ENCODE measurements at regions not wholly inside any gene's neighbourhood (a gene's known extent, or its start where the extent isn't known, plus 50 kb on each side); places are given as distances from the start of the nearest gene placed in this dataset.
"Not testable (repeated sequence)": the region's sequence is repeated elsewhere in the genome, so short reads cannot be mapped to it uniquely, and the experiment has no call there.

DNA sequence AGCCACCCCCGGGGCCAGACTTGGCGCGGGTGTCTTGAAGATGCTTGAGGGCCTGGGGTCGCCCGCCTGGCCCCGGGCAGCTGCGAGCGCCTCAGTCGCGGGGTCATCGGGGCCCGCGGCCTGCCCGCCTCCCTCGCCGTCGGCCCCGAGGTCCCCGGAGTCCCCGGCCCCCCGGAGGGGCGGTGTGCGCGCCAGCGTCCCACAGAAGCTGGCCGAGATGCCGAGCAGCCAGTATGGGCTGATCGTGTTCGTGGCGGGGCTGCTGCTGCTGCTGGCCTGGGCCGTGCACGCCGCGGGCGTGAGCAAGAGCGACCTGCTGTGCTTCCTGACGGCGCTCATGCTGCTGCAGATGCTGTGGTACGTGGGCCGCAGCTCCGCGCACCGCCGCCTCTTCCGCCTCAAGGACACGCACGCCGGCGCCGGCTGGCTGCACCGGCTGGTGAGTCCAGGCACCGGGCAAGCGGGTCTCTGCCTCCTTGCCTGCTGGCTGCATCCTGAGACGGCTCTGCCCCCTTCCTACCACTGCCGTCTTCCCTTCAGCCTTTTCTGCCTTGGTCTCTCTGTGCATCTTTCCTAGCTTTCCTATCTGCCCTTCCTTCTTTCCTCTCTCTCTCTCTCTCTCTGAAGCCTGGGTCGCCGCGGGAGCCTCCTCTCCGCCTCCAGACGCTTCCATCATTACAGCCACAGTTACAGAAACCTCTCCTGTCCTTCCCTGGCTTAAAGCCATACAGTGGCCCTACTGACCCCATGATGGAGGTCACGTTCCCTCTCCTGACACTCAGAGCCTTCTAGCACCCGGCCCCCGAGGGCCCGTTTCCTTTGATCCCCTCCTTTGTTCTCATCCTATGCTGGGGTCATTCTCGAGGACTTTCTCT lies 2898.2 kb downstream of the RPIA start:
- H3K9me3 ChIP-seq (replicated peaks in 1 of 2; ENCODE audit: control insufficient read depth in 1 of 2, insufficient read depth in 1 of 2, low read length in 2 of 2); H3K79me2 ChIP-seq (ENCODE audit: insufficient read depth, low read length); H3K4me2 ChIP-seq (replicated peaks; ENCODE audit: extremely low read depth, low read length, poor library complexity, severe bottlenecking); H3K36me3 Mint-ChIP-seq; H3K4me3 ChIP-seq (replicated peaks in 1 of 3; ENCODE audit: low read depth in 2 of 3, low read length in 3 of 3); DNase-seq; H3K27ac ChIP-seq (ENCODE audit: low read depth in 1 of 2, low read length in 2 of 2); H3K4me1 ChIP-seq (ENCODE audit: control insufficient read depth in 1 of 2, insufficient read depth in 2 of 2, low read length in 2 of 2); H4K20me1 ChIP-seq (ENCODE audit: insufficient read depth, low read length); H2AFZ ChIP-seq (ENCODE audit: insufficient read depth, low read depth, low read length, poor library complexity, severe bottlenecking); H3K36me3 ChIP-seq (replicated peaks in 1 of 2; ENCODE audit: control insufficient read depth in 1 of 2, insufficient read depth in 2 of 2, low read length in 2 of 2); H3K9ac ChIP-seq (ENCODE audit: insufficient read depth, low read length, poor library complexity, severe bottlenecking); H3K4me1 Mint-ChIP-seq; H3K27me3 ChIP-seq (ENCODE audit: control insufficient read depth in 2 of 2, insufficient read depth in 2 of 2, low read length in 2 of 2); H3K27ac Mint-ChIP-seq; intact Hi-C loops (cut with micrococcal nuclease): not testable (repeated sequence)
- WGBS (ENCODE audit: insufficient coverage): 21% methylated on average over 48 of the region's 65 CpGs
- H3K27me3 Mint-ChIP-seq (ENCODE audit: low read depth in 3 of 3): peaks cover 8 to 22% (median 22%) of the 10 kb centered on the region in 3 donors
- peak overlapping the region in 1 of 2 donors; percentile 1 for H3K4me3 Mint-ChIP-seq
- H3K9me3 Mint-ChIP-seq: peaks cover 5 to 20% (median 6%) of the 10 kb centered on the region in 7 donors

DNA sequence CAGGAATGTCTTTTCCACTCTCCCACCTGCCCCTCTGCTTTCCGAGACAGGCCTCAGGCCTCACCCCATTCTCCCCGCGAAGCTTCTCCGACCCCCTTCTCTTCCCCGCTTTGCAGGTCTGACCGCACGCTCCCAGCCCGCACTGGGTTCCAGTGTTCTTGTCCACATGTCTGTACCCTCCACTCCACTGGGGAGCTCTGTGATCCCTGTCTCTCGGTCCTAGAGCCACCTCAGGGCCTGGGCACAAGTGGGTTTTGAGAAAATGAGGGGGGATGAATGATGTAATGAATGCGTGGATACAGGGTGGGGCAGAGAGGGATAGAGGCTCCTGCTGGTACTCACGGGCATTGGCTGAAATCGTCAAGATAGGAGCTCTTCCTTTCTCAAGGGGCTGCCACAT lies 2898.9 kb downstream of the RPIA start:
- H3K4me2 ChIP-seq (replicated peaks; ENCODE audit: extremely low read depth, low read length, poor library complexity, severe bottlenecking); H3K36me3 ChIP-seq (replicated peaks in 1 of 2; ENCODE audit: control insufficient read depth in 1 of 2, insufficient read depth in 2 of 2, low read length in 2 of 2); DNase-seq; H3K27ac Mint-ChIP-seq; H2AFZ ChIP-seq (ENCODE audit: insufficient read depth, low read depth, low read length, poor library complexity, severe bottlenecking); intact Hi-C loops (cut with micrococcal nuclease); H3K4me1 ChIP-seq (ENCODE audit: control insufficient read depth in 1 of 2, insufficient read depth in 2 of 2, low read length in 2 of 2); H3K4me3 Mint-ChIP-seq; H4K20me1 ChIP-seq (ENCODE audit: insufficient read depth, low read length); H3K27ac ChIP-seq (ENCODE audit: low read depth in 1 of 2, low read length in 2 of 2); H3K79me2 ChIP-seq (ENCODE audit: insufficient read depth, low read length); H3K9ac ChIP-seq (ENCODE audit: insufficient read depth, low read length, poor library complexity, severe bottlenecking); H3K9me3 ChIP-seq (replicated peaks in 1 of 2; ENCODE audit: control insufficient read depth in 1 of 2, insufficient read depth in 1 of 2, low read length in 2 of 2); H3K4me3 ChIP-seq (replicated peaks in 1 of 3; ENCODE audit: low read depth in 2 of 3, low read length in 3 of 3); H3K4me1 Mint-ChIP-seq; H3K36me3 Mint-ChIP-seq; H3K27me3 ChIP-seq (ENCODE audit: control insufficient read depth in 2 of 2, insufficient read depth in 2 of 2, low read length in 2 of 2): not testable (repeated sequence)
- Mint-ChIP-seq H3K9me3 (peaks cover 2 to 17% (median 5%) of the 10 kb centered on the region in 7 donors), H3K27me3 (ENCODE audit: low read depth in 3 of 3) (peaks cover 8 to 22% (median 22%) of the 10 kb centered on the region in 3 donors)
- WGBS (ENCODE audit: insufficient coverage): 91% methylated on average over 4 of the region's 12 CpGs

DNA sequence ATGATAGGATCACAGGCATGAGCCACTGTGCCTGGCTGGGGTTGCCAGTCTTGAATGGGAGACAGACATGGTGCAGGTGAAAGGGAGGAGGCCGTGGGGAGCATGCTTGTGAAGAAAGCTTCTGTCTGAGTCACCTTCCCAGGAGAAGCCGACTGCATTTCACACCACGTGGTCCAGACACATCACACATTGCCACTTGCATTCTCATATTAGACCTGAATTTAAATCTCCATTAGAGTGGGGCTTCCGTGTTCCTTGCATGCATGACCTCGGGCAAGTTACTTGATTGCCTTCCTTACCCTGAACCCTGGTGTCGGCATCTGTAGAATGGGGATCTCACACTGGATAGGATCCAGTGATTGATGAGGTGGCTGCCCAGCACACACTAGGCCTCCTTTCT lies 2899.6 kb downstream of the RPIA start:
- intact Hi-C loops (cut with micrococcal nuclease); H3K9ac ChIP-seq (ENCODE audit: insufficient read depth, low read length, poor library complexity, severe bottlenecking); H3K36me3 ChIP-seq (replicated peaks in 1 of 2; ENCODE audit: control insufficient read depth in 1 of 2, insufficient read depth in 2 of 2, low read length in 2 of 2); H4K20me1 ChIP-seq (ENCODE audit: insufficient read depth, low read length); H3K9me3 ChIP-seq (replicated peaks in 1 of 2; ENCODE audit: control insufficient read depth in 1 of 2, insufficient read depth in 1 of 2, low read length in 2 of 2); H3K4me1 Mint-ChIP-seq; DNase-seq; H3K27ac ChIP-seq (ENCODE audit: low read depth in 1 of 2, low read length in 2 of 2); H2AFZ ChIP-seq (ENCODE audit: insufficient read depth, low read depth, low read length, poor library complexity, severe bottlenecking); H3K79me2 ChIP-seq (ENCODE audit: insufficient read depth, low read length); H3K4me1 ChIP-seq (ENCODE audit: control insufficient read depth in 1 of 2, insufficient read depth in 2 of 2, low read length in 2 of 2); H3K27me3 ChIP-seq (ENCODE audit: control insufficient read depth in 2 of 2, insufficient read depth in 2 of 2, low read length in 2 of 2); H3K27ac Mint-ChIP-seq; H3K36me3 Mint-ChIP-seq; H3K4me3 ChIP-seq (replicated peaks in 1 of 3; ENCODE audit: low read depth in 2 of 3, low read length in 3 of 3); H3K4me3 Mint-ChIP-seq; H3K4me2 ChIP-seq (replicated peaks; ENCODE audit: extremely low read depth, low read length, poor library complexity, severe bottlenecking): not testable (repeated sequence)
- no CpG with 5 or more reads among the region's 6 CpGs for WGBS (ENCODE audit: insufficient coverage)
- H3K27me3 Mint-ChIP-seq (ENCODE audit: low read depth in 3 of 3): peaks cover 8 to 22% (median 22%) of the 10 kb centered on the region in 3 donors
- H3K9me3 Mint-ChIP-seq: peaks cover 2 to 17% (median 5%) of the 10 kb centered on the region in 7 donors

DNA sequence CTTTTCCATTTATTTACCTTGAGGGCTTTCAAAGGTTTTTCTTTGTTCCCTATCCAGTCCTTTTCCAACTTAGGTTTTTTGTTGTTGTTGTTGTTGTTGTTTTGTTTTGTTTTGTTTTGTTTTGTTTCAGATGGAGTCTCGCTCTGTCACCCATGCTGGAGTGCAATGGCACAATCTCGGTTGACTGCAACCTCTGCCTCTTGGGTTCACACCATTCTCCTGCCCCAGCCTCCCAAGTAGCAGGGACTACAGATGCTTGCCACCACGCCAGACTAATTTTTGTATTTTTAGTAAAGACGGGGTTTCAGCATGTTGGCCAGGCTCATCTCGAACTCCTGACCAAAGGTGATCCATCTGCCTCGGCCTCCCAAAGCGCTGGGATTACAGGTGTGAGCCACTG lies 2906.0 kb downstream of the RPIA start:
- H3K4me3 Mint-ChIP-seq, DNase-seq: not testable (repeated sequence)
- 80% methylated on average over 2 of the region's 7 CpGs for WGBS (ENCODE audit: insufficient coverage)

More for the DNA sequence above, 2906.0 kb downstream of the RPIA start:
- H3K27ac ChIP-seq (ENCODE audit: low read depth in 1 of 2, low read length in 2 of 2); H3K36me3 ChIP-seq (replicated peaks in 1 of 2; ENCODE audit: control insufficient read depth in 1 of 2, insufficient read depth in 2 of 2, low read length in 2 of 2); H4K20me1 ChIP-seq (ENCODE audit: insufficient read depth, low read length); intact Hi-C loops (cut with micrococcal nuclease); H2AFZ ChIP-seq (ENCODE audit: insufficient read depth, low read depth, low read length, poor library complexity, severe bottlenecking); H3K9me3 Mint-ChIP-seq; H3K4me1 ChIP-seq (ENCODE audit: control insufficient read depth in 1 of 2, insufficient read depth in 2 of 2, low read length in 2 of 2); H3K9ac ChIP-seq (ENCODE audit: insufficient read depth, low read length, poor library complexity, severe bottlenecking); H3K4me3 ChIP-seq (replicated peaks in 1 of 3; ENCODE audit: low read depth in 2 of 3, low read length in 3 of 3); H3K4me2 ChIP-seq (replicated peaks; ENCODE audit: extremely low read depth, low read length, poor library complexity, severe bottlenecking); H3K36me3 Mint-ChIP-seq; H3K9me3 ChIP-seq (replicated peaks in 1 of 2; ENCODE audit: control insufficient read depth in 1 of 2, insufficient read depth in 1 of 2, low read length in 2 of 2); H3K27me3 ChIP-seq (ENCODE audit: control insufficient read depth in 2 of 2, insufficient read depth in 2 of 2, low read length in 2 of 2); H3K27ac Mint-ChIP-seq; H3K4me1 Mint-ChIP-seq; H3K27me3 Mint-ChIP-seq (ENCODE audit: low read depth in 3 of 3); H3K79me2 ChIP-seq (ENCODE audit: insufficient read depth, low read length): not testable (repeated sequence)
